ENCODE measurements at regions not wholly inside any gene's neighbourhood (a gene's known extent, or its start where the extent isn't known, plus 50 kb on each side); places are given as distances from the start of the nearest gene placed in this dataset.

GRCh38 chr19:32238076-32238475, 107.3 kb upstream of the ZNF507 start:
- no peak overlapping the region for H3K4me3 Mint-ChIP-seq
- Histone ChIP-seq H3K4me3 (ENCODE audit: low read depth, low read length) (no peak overlapping the region), H3K27me3 (ENCODE audit: control insufficient read depth, insufficient read depth, low read length) (no peaks in the 10 kb centered on the region), H3K4me1 (ENCODE audit: control insufficient read depth, insufficient read depth, low read length, poor library complexity, severe bottlenecking) (no peaks in the 10 kb centered on the region), H3K9me3 (ENCODE audit: control insufficient read depth in 2 of 2, low read length in 2 of 2) (no peaks in the 10 kb centered on the region), H3K27ac (ENCODE audit: insufficient read depth, low read length, poor library complexity, severe bottlenecking) (no peak overlapping the region), H3K36me3 (ENCODE audit: control insufficient read depth, insufficient read depth, low read length) (no peaks in the 10 kb centered on the region)
- no peaks in the 10 kb centered on the region for H3K9me3 Mint-ChIP-seq
- no peak overlapping the region for H3K27ac Mint-ChIP-seq
- no peaks in the 10 kb centered on the region for H3K27me3 Mint-ChIP-seq
- no peak for ATAC-seq (ENCODE audit: low read depth in 2 of 2)
- no peak for DNase-seq
- no peaks in the 10 kb centered on the region for H3K36me3 Mint-ChIP-seq
- H3K4me1 Mint-ChIP-seq = no peaks in the 10 kb centered on the region

DNA sequence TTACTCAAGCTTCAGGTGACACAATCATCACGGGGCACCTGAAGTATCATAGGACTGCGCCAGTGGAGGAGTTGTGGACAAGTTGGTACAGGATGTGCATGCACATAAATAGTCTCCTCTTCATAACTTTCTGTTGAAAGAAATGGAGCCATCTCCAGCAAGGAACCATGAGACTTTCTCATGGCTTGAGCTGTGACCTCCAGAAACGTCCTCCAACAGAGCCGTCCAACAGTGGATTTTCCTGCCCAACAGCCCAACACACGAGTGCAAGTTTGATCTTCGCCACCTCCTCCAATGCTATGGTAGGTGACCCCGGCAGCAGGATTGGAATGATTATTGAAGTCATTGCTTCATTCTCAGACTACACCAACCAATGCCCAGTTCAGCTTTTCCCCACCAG, 105.1 kb upstream of the ZNF507 start:
- Mint-ChIP-seq H3K27me3 (no peaks in the 10 kb centered on the region), H3K9me3 (no peaks in the 10 kb centered on the region), H3K27ac (no peak overlapping the region)

DNA sequence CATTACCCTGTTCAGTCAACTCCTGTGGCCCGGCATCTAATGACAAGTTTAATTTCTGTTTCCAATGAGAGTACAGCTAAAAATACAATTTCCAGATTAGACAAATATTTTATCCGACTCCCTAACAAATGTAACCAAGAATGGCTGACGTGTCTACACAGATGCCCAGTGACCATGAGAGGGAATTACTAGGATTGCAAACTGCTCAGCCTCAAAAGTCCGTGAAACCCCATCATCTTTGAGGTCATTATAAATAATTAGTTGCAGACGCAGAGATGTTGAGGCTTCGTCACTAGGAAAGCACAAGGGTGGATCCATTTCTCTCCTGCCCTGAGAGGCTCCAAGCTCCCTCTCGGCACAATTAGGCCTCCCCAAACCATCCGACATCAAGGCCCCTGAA, 104.1 kb upstream of the ZNF507 start:
- H3K9me3 ChIP-seq (ENCODE audit: control insufficient read depth in 2 of 2, low read length in 2 of 2) = no peaks in the 10 kb centered on the region
- no peaks in the 10 kb centered on the region for H3K27me3 ChIP-seq (ENCODE audit: control insufficient read depth, insufficient read depth, low read length)
- Mint-ChIP-seq H3K4me3 (no peak overlapping the region), H3K9me3 (no peaks in the 10 kb centered on the region), H3K27ac (no peak overlapping the region), H3K36me3 (no peaks in the 10 kb centered on the region), H3K27me3 (peaks cover 5% of the 10 kb centered on the region), H3K4me1 (no peaks in the 10 kb centered on the region)
- no peaks in the 10 kb centered on the region for H3K36me3 ChIP-seq (ENCODE audit: control insufficient read depth, insufficient read depth, low read length)
- no peak for DNase-seq
- no peak overlapping the region for H3K4me3 ChIP-seq (ENCODE audit: low read depth, low read length)
- no peaks in the 10 kb centered on the region for H3K4me1 ChIP-seq (ENCODE audit: control insufficient read depth, insufficient read depth, low read length, poor library complexity, severe bottlenecking)
- no peak for ATAC-seq (ENCODE audit: low read depth in 2 of 2)
- no peak overlapping the region for H3K27ac ChIP-seq (ENCODE audit: insufficient read depth, low read length, poor library complexity, severe bottlenecking)

More for the DNA sequence above, 105.1 kb upstream of the ZNF507 start:
- Histone ChIP-seq H3K36me3 (ENCODE audit: control insufficient read depth, insufficient read depth, low read length) (no peaks in the 10 kb centered on the region), H3K4me1 (ENCODE audit: control insufficient read depth, insufficient read depth, low read length, poor library complexity, severe bottlenecking) (no peaks in the 10 kb centered on the region), H3K27ac (ENCODE audit: insufficient read depth, low read length, poor library complexity, severe bottlenecking) (no peak overlapping the region), H3K27me3 (ENCODE audit: control insufficient read depth, insufficient read depth, low read length) (no peaks in the 10 kb centered on the region), H3K9me3 (ENCODE audit: control insufficient read depth in 2 of 2, low read length in 2 of 2) (no peaks in the 10 kb centered on the region), H3K4me3 (ENCODE audit: low read depth, low read length) (no peak overlapping the region)
- no peak for DNase-seq
- no peak overlapping the region for H3K4me3 Mint-ChIP-seq
- H3K36me3 Mint-ChIP-seq = no peaks in the 10 kb centered on the region
- H3K4me1 Mint-ChIP-seq = no peaks in the 10 kb centered on the region
- ATAC-seq (ENCODE audit: low read depth in 2 of 2) = no peak

GRCh38 chr19:32241932-32242710, 103.3 kb upstream of the ZNF507 start:
- ATAC-seq (ENCODE audit: low read depth in 2 of 2) (no peak), DNase-seq (no peak)
- H3K27ac ChIP-seq (ENCODE audit: insufficient read depth, low read length, poor library complexity, severe bottlenecking) = no peak overlapping the region
- Mint-ChIP-seq H3K4me3 (no peak overlapping the region), H3K9me3 (no peaks in the 10 kb centered on the region), H3K27me3 (peaks cover 5% of the 10 kb centered on the region), H3K36me3 (no peaks in the 10 kb centered on the region), H3K27ac (no peak overlapping the region), H3K4me1 (no peaks in the 10 kb centered on the region)
- no peak overlapping the region for H3K4me3 ChIP-seq (ENCODE audit: low read depth, low read length)
- H3K9me3 ChIP-seq (ENCODE audit: control insufficient read depth in 2 of 2, low read length in 2 of 2) = no peaks in the 10 kb centered on the region
- H3K36me3 ChIP-seq (ENCODE audit: control insufficient read depth, insufficient read depth, low read length) = no peaks in the 10 kb centered on the region
- no peaks in the 10 kb centered on the region for H3K4me1 ChIP-seq (ENCODE audit: control insufficient read depth, insufficient read depth, low read length, poor library complexity, severe bottlenecking)
- H3K27me3 ChIP-seq (ENCODE audit: control insufficient read depth, insufficient read depth, low read length) = no peaks in the 10 kb centered on the region

DNA sequence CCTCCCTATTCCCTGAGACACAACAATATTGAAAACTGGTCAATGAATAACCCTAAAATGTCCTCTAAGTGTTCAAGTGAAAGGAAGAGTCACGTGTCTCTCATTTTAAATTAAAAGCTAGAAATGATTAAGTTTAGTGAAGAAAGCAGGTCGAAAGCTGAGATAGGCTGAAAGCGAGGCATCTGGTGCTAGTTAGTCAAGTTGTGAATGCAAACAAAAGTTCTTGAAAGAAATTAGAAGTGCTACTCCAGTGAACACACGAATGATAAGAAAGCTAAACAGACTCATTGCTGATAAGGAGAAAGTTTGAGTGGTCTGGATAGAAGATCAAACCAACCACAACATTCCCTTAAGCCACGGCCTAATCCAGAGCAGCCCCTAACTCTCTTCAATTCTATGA, 99.4 kb upstream of the ZNF507 start:
- Mint-ChIP-seq H3K4me3 (no peak overlapping the region), H3K4me1 (no peaks in the 10 kb centered on the region), H3K9me3 (no peaks in the 10 kb centered on the region), H3K27me3 (peaks cover 5% of the 10 kb centered on the region), H3K27ac (no peak overlapping the region), H3K36me3 (no peaks in the 10 kb centered on the region)
- no peak overlapping the region for H3K4me3 ChIP-seq (ENCODE audit: low read depth, low read length)
- DNase-seq (no peak), ATAC-seq (ENCODE audit: low read depth in 2 of 2) (no peak)
- no peak overlapping the region for H3K27ac ChIP-seq (ENCODE audit: insufficient read depth, low read length, poor library complexity, severe bottlenecking)
- H3K9me3 ChIP-seq (ENCODE audit: control insufficient read depth in 2 of 2, low read length in 2 of 2) = no peaks in the 10 kb centered on the region
- H3K4me1 ChIP-seq (ENCODE audit: control insufficient read depth, insufficient read depth, low read length, poor library complexity, severe bottlenecking) = no peaks in the 10 kb centered on the region
- no peaks in the 10 kb centered on the region for H3K36me3 ChIP-seq (ENCODE audit: control insufficient read depth, insufficient read depth, low read length)
- H3K27me3 ChIP-seq (ENCODE audit: control insufficient read depth, insufficient read depth, low read length) = no peaks in the 10 kb centered on the region

DNA sequence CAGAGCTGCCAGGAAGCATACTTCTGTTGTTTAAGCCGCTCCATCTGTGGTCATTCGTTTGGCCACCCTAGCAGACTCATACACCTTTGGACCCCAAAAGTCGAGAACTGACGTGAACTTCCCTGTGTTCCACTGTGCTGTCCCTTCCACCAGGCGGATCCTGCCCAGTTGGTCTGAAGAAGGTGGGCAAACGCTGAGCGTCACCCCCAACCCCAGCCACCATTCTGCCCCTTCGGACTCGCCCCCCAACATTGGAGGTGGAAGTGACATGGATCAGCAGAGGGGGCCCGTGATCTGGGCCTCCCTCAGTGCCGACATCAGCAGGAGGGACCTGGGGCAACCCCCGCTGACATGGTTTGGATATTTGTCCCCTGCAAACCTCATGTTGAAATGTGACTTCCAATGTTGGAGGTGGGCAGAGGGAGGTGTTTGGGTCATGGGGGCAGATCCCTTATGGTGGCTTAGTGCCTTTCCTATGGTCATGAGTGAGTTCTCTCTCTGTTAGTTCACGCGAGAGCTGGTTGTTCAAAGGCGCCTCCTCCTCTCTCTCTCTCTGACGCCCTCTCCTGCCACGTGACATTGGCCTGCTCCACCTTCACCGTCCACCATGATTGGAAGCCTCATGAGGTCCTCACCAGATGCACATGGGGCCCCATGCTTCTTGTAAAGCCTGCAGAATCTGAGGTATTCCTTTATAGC, 93.6 kb upstream of the ZNF507 start:
- H3K27me3 ChIP-seq (ENCODE audit: control insufficient read depth, insufficient read depth, low read length) = no peaks in the 10 kb centered on the region
- ATAC-seq (ENCODE audit: low read depth in 2 of 2) (no peak), DNase-seq (no peak)
- H3K36me3 Mint-ChIP-seq = no peaks in the 10 kb centered on the region
- H3K27ac Mint-ChIP-seq = peak overlapping the region in 1 of 3 donors; percentile 21
- H3K4me1 Mint-ChIP-seq = no peaks in the 10 kb centered on the region
- H3K4me3 ChIP-seq (ENCODE audit: low read depth, low read length) = no peak overlapping the region
- no peaks in the 10 kb centered on the region for H3K4me1 ChIP-seq (ENCODE audit: control insufficient read depth, insufficient read depth, low read length, poor library complexity, severe bottlenecking)
- H3K27me3 Mint-ChIP-seq = no peaks in the 10 kb centered on the region
- no peak overlapping the region for H3K27ac ChIP-seq (ENCODE audit: insufficient read depth, low read length, poor library complexity, severe bottlenecking)
- H3K9me3 Mint-ChIP-seq = no peaks in the 10 kb centered on the region
- H3K4me3 Mint-ChIP-seq = no peak overlapping the region
- H3K9me3 ChIP-seq (ENCODE audit: control insufficient read depth in 2 of 2, low read length in 2 of 2) = no peaks in the 10 kb centered on the region
- no peaks in the 10 kb centered on the region for H3K36me3 ChIP-seq (ENCODE audit: control insufficient read depth, insufficient read depth, low read length)

DNA sequence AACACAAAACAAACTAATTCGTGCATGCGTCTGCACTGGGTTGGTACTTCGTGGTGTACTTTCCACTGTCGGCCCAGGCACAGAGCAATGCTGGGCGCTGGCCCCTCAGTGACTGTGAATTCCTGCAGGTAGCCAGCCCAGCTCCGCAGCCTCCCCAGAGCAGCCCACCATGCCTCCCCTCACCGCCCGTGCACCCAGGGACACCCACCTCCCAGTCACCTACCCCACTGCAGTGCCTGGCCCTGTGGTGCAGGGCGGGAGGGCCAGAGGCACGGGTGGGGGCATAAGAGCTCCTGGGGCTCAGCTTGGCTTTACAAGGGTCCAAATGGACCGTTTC, 93.1 kb upstream of the ZNF507 start:
- Histone ChIP-seq H3K9me3 (ENCODE audit: control insufficient read depth in 2 of 2, low read length in 2 of 2) (no peaks in the 10 kb centered on the region), H3K27ac (ENCODE audit: insufficient read depth, low read length, poor library complexity, severe bottlenecking) (no peak overlapping the region), H3K36me3 (ENCODE audit: control insufficient read depth, insufficient read depth, low read length) (no peaks in the 10 kb centered on the region), H3K27me3 (ENCODE audit: control insufficient read depth, insufficient read depth, low read length) (no peaks in the 10 kb centered on the region), H3K4me3 (ENCODE audit: low read depth, low read length) (no peak overlapping the region), H3K4me1 (ENCODE audit: control insufficient read depth, insufficient read depth, low read length, poor library complexity, severe bottlenecking) (no peaks in the 10 kb centered on the region)
- Mint-ChIP-seq H3K4me3 (no peak overlapping the region), H3K27me3 (no peaks in the 10 kb centered on the region), H3K9me3 (no peaks in the 10 kb centered on the region), H3K36me3 (no peaks in the 10 kb centered on the region), H3K27ac (no peak overlapping the region), H3K4me1 (no peaks in the 10 kb centered on the region)
- no peak for ATAC-seq (ENCODE audit: low read depth in 2 of 2)
- DNase-seq = no peak

Measured in CD4-positive, CD25-positive, alpha-beta regulatory T cell (primary cell).